H1 (cell line): ENCODE measurements at regions not wholly inside any gene's neighbourhood (a gene's known extent, or its start where the extent isn't known, plus 50 kb on each side); places are given as distances from the start of the nearest gene placed in this dataset.

Source experiments
- CREB1 ChIP-seq: IDR thresholded peaks from 2 replicates; pipeline ENCODE4 v1.6.1; 2012; ENCODE audit warnings: inconsistent platforms
- CTBP2 ChIP-seq: IDR thresholded peaks from 2 replicates; pipeline ENCODE4 v1.7.0; 2011; ENCODE audit warnings: borderline replicate concordance, mild to moderate bottlenecking, moderate library complexity, mixed read lengths, low read length; ENCODE audit not compliant: insufficient read depth, insufficient read length
- KDM4A ChIP-seq: IDR thresholded peaks from one replicate; pipeline ENCODE4 v1.7.1; 2012; ENCODE audit warnings: low read depth, mild to moderate bottlenecking, moderate library complexity, low read length, inconsistent platforms; ENCODE audit not compliant: severe bottlenecking
- NANOG ChIP-seq: IDR thresholded peaks from 2 replicates; pipeline ENCODE4 v1.6.1; 2011; ENCODE audit warnings: low read length, low read depth, mild to moderate bottlenecking, inconsistent platforms; ENCODE audit not compliant: insufficient read depth, poor library complexity, severe bottlenecking
- PHF8 ChIP-seq: fragments of 200-600 bp; sonication (generic); conservative IDR thresholded peaks from 2 replicates; pipeline ENCODE4 v1.7.1; 2012; ENCODE audit warnings: low read depth, mild to moderate bottlenecking, inconsistent platforms, low read length, moderate library complexity
- RNF2 ChIP-seq: fragments of 200-900, 300-1000 bp; sonication (generic); IDR thresholded peaks from 2 replicates; pipeline ENCODE4 v1.7.1; 2016; ENCODE audit warnings: borderline replicate concordance, low read depth, mild to moderate bottlenecking, antibody characterized with exemption, low read length; ENCODE audit not compliant: poor library complexity, severe bottlenecking; ENCODE audit errors: missing control alignments
- SP1 ChIP-seq: IDR thresholded peaks from 2 replicates; pipeline ENCODE4 v1.6.1; 2011; ENCODE audit warnings: low read depth, low read length

DNA sequence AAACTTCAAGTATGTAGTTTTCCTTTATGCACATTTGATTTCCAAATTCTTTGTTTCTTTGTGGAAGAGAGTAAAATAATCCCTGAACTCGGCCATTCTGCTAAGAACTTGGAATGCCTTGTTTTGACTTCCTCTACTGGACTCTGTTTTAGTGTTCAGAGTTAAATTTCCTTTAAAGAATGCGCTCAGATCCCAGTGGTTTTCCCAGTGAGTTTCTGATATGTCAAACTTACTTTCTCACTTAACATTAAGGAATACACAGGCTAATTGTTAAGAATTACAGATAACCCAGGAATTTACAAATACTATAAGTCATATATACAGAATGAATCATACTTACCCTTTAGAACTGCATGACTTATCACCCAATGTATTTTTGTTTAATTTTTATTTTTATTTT lies 1067.6 kb upstream of the CELF2 start (continued):
- no peak for TF ChIP-seq KDM4A
- no peak for TF ChIP-seq RNF2
- TF ChIP-seq CREB1 = no peak
- no peak for TF ChIP-seq SP1
- TF ChIP-seq CTBP2 = no peak
- TF ChIP-seq PHF8 = no peak
- TF ChIP-seq NANOG = no peak
